Upper lobe of left lung (tissue), 4 donors: ENCODE measurements at regions not wholly inside any gene's neighbourhood (a gene's known extent, or its start where the extent isn't known, plus 50 kb on each side); places are given as distances from the start of the nearest gene placed in this dataset.

ENCODE experiments used
- EP300 ChIP-seq, 4 donors: sonication (generic); formaldehyde crosslinking; IDR thresholded peaks; one replicate each; pipeline ENCODE4 v1.5.1; 2017; ENCODE audit warnings: antibody characterized with exemption in 4 of 4, control low read depth in 2 of 4
- POLR2AphosphoS5 ChIP-seq, 2 donors: sonication (generic); formaldehyde crosslinking; IDR thresholded peaks; one replicate each; pipeline ENCODE4 v1.5.1; 2017; ENCODE audit warnings: antibody characterized with exemption in 2 of 2
- TF ChIP-seq, protein P1 (sequence below), 6 experiments: fragments of 450-650 bp in 4 of 6; fragments of 200-600 bp in 2 of 6; sonication (generic) in 2 of 6; IDR thresholded peaks; one replicate each; pipeline ENCODE4 v1.5.1; 2016 to 2019; ENCODE audit warnings: antibody characterized with exemption in 6 of 6

DNA sequence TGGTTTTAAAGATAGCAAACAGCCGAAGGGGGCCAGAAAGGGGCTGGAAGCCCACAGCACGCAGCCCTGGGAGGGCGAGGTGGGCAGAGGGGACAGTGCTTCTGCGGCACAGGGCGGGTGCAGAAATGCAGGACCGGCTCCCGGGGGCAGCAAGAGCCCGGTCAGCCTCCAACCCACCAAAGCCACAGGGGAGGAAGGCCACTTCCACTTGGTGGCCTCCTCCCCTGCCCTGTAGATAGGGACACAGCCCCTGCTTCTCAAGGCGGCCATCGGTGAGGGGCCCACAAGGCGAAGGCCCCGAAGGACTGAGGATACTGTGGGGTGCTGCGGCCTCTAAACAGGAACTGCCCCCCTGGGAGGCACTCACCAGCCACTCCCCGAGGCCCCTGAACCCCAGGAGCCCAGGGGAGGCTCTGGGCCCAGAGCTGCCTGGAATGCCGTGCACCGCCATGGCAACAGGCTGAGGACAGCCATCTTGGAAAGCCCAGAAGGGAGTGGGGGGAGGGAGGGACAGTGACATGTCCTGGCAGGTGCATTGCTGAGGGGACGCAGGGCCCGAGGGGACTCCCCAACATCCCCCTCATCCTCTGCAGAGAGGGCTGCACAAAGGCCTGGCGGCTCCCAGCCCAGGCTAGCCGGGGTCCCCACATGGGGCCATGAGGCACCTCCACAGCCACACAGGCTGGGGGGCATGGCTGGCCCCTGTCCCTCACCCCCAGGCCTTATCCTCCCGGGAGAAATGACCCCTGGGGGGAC, 114.7 kb downstream of the NCOR2 start:
- TF ChIP-seq POLR2AphosphoS5 (IDR thresholded peaks at IDR 0.05) (no peak), EP300 (IDR thresholded peaks at IDR 0.05) (no peak)
- TF ChIP-seq, protein P1, sequence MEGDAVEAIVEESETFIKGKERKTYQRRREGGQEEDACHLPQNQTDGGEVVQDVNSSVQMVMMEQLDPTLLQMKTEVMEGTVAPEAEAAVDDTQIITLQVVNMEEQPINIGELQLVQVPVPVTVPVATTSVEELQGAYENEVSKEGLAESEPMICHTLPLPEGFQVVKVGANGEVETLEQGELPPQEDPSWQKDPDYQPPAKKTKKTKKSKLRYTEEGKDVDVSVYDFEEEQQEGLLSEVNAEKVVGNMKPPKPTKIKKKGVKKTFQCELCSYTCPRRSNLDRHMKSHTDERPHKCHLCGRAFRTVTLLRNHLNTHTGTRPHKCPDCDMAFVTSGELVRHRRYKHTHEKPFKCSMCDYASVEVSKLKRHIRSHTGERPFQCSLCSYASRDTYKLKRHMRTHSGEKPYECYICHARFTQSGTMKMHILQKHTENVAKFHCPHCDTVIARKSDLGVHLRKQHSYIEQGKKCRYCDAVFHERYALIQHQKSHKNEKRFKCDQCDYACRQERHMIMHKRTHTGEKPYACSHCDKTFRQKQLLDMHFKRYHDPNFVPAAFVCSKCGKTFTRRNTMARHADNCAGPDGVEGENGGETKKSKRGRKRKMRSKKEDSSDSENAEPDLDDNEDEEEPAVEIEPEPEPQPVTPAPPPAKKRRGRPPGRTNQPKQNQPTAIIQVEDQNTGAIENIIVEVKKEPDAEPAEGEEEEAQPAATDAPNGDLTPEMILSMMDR (IDR thresholded peaks at IDR 0.05): peak in 1 of 6 experiments; percentile 6
